GM12892 (cell line): ENCODE measurements at regions not wholly inside any gene's neighbourhood (a gene's known extent, or its start where the extent isn't known, plus 50 kb on each side); places are given as distances from the start of the nearest gene placed in this dataset.

Experiments used
- POLR2A ChIP-seq: IDR thresholded peaks from 2 replicates; pipeline ENCODE4 v1.6.1; 2011; ENCODE audit warnings: low read depth, low read length, control low read depth
- POLR2AphosphoS5 ChIP-seq: IDR thresholded peaks from 2 replicates; pipeline ENCODE4 v1.6.1; 2011; ENCODE audit warnings: low read depth, low read length, control low read depth

GRCh38 chr17:14575471-14575953 is 274.6 kb downstream of the HS3ST3B1 start:
- TF ChIP-seq POLR2AphosphoS5 (no peak), POLR2A (no peak)
